Neural progenitor cell (in vitro differentiated cells): ENCODE measurements at regions not wholly inside any gene's neighbourhood (a gene's known extent, or its start where the extent isn't known, plus 50 kb on each side); places are given as distances from the start of the nearest gene placed in this dataset.

Experiments
- EZH2 ChIP-seq: fragments of 200-600 bp; sonication (generic); IDR thresholded peaks from 2 replicates; pipeline ENCODE4 v1.6.1; 2017; ENCODE audit warnings: antibody characterized with exemption, mild to moderate bottlenecking, moderate library complexity
- TF ChIP-seq, protein P1 (sequence below): fragments of 200-600 bp; sonication (generic); IDR thresholded peaks from 2 replicates; pipeline ENCODE4 v1.5.1; 2017; ENCODE audit warnings: antibody characterized with exemption, mild to moderate bottlenecking

DNA sequence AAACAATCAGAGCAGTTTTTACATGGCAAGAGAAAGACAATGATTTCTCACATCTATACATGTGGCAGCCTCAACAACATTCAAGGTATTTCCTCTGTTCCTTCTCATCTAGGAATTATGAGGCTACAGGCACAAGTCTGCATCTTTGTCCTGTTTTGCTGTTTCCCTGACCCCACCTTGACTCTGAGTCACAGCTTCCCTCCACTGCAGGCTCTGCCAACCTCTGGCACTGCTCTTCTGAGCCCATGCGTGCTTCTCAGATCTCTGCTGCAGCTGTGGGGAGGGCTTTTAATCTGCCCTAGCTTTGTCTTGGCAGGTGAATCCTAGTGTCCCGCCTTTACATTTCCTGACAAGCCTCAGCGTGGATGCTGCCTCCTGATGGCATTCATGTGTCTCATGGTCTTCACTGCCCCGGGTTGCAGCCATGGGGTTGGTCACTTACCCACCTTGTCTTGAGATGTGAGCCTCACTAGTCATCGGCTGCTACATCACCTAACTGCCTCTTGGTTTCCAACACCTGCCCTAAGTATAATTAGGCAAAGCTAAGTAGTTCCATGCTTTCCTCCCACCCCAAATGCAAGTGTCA, 578.5 kb downstream of the TBC1D22A start:
- TF ChIP-seq, protein P1, sequence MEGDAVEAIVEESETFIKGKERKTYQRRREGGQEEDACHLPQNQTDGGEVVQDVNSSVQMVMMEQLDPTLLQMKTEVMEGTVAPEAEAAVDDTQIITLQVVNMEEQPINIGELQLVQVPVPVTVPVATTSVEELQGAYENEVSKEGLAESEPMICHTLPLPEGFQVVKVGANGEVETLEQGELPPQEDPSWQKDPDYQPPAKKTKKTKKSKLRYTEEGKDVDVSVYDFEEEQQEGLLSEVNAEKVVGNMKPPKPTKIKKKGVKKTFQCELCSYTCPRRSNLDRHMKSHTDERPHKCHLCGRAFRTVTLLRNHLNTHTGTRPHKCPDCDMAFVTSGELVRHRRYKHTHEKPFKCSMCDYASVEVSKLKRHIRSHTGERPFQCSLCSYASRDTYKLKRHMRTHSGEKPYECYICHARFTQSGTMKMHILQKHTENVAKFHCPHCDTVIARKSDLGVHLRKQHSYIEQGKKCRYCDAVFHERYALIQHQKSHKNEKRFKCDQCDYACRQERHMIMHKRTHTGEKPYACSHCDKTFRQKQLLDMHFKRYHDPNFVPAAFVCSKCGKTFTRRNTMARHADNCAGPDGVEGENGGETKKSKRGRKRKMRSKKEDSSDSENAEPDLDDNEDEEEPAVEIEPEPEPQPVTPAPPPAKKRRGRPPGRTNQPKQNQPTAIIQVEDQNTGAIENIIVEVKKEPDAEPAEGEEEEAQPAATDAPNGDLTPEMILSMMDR: no peak
- no peak for TF ChIP-seq EZH2
